Lower leg skin (tissue), 3 donors: ENCODE measurements at regions not wholly inside any gene's neighbourhood (a gene's known extent, or its start where the extent isn't known, plus 50 kb on each side); places are given as distances from the start of the nearest gene placed in this dataset.

Experiments
- CTCF ChIP-seq, 3 donors: fragments of 450-650 bp; IDR thresholded peaks; one replicate each; pipeline ENCODE4 v1.5.1; 2016; ENCODE audit warnings: antibody characterized with exemption in 3 of 3, mild to moderate bottlenecking in 3 of 3, moderate library complexity in 2 of 3
- POLR2A ChIP-seq, 2 donors: fragments of 450-650 bp; IDR thresholded peaks; one replicate each; pipeline ENCODE4 v1.6.1; 2016 to 2017; ENCODE audit warnings: antibody characterized with exemption in 2 of 2, mild to moderate bottlenecking in 1 of 2, moderate library complexity in 1 of 2

- TF ChIP-seq CTCF (IDR thresholded peaks at IDR 0.05) (no peak), POLR2A (IDR thresholded peaks at IDR 0.05) (no peak)
Measured at GRCh38 chr6:11644601-11645000, 107.1 kb downstream of the TMEM170B start.
